HL-60 (cell line): ENCODE measurements at regions not wholly inside any gene's neighbourhood (a gene's known extent, or its start where the extent isn't known, plus 50 kb on each side); places are given as distances from the start of the nearest gene placed in this dataset.

ENCODE experiments used
- GABPA ChIP-seq: IDR thresholded peaks from 2 replicates; pipeline ENCODE4 v1.6.1; 2012; ENCODE audit warnings: low read depth
- POLR2AphosphoS5 ChIP-seq: IDR thresholded peaks from 2 replicates; pipeline ENCODE4 v1.6.1; 2012; ENCODE audit warnings: low read depth
- SPI1 ChIP-seq: IDR thresholded peaks from 2 replicates; pipeline ENCODE4 v1.6.1; 2012; ENCODE audit warnings: low read depth, mild to moderate bottlenecking, borderline replicate concordance
- TF ChIP-seq, protein P1 (sequence below): IDR thresholded peaks from one replicate; pipeline ENCODE4 v1.5.1; 2011; ENCODE audit warnings: low read length, control low read depth, inconsistent platforms; ENCODE audit not compliant: insufficient read depth
- TF ChIP-seq, protein P2 (sequence below): IDR thresholded peaks from 2 replicates; pipeline ENCODE4 v1.6.1; 2012; ENCODE audit warnings: low read depth; ENCODE audit not compliant: insufficient replicate concordance

DNA sequence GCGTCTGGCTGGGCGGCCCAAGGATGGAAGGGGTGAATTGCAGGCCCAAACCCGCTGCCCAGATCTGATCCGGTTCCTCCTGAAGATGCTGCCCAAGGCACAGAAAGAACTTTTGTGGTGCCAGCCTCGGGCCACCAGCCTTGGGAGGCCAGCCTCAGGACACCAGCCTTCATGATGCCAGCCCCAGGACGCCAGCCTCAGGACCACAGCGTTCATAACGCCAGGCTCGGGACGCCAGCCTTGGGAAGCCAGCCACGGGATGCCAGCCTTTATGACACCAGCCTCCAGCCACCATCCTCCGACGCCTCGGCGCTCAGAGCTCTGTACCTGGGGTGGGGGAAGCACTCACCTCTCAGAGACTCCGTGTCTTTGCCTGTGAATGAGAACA lies 107.8 kb downstream of the ADRA2C start:
- TF ChIP-seq, protein P1, sequence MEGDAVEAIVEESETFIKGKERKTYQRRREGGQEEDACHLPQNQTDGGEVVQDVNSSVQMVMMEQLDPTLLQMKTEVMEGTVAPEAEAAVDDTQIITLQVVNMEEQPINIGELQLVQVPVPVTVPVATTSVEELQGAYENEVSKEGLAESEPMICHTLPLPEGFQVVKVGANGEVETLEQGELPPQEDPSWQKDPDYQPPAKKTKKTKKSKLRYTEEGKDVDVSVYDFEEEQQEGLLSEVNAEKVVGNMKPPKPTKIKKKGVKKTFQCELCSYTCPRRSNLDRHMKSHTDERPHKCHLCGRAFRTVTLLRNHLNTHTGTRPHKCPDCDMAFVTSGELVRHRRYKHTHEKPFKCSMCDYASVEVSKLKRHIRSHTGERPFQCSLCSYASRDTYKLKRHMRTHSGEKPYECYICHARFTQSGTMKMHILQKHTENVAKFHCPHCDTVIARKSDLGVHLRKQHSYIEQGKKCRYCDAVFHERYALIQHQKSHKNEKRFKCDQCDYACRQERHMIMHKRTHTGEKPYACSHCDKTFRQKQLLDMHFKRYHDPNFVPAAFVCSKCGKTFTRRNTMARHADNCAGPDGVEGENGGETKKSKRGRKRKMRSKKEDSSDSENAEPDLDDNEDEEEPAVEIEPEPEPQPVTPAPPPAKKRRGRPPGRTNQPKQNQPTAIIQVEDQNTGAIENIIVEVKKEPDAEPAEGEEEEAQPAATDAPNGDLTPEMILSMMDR, result no peak
- no peak for TF ChIP-seq POLR2AphosphoS5
- TF ChIP-seq, protein P2, sequence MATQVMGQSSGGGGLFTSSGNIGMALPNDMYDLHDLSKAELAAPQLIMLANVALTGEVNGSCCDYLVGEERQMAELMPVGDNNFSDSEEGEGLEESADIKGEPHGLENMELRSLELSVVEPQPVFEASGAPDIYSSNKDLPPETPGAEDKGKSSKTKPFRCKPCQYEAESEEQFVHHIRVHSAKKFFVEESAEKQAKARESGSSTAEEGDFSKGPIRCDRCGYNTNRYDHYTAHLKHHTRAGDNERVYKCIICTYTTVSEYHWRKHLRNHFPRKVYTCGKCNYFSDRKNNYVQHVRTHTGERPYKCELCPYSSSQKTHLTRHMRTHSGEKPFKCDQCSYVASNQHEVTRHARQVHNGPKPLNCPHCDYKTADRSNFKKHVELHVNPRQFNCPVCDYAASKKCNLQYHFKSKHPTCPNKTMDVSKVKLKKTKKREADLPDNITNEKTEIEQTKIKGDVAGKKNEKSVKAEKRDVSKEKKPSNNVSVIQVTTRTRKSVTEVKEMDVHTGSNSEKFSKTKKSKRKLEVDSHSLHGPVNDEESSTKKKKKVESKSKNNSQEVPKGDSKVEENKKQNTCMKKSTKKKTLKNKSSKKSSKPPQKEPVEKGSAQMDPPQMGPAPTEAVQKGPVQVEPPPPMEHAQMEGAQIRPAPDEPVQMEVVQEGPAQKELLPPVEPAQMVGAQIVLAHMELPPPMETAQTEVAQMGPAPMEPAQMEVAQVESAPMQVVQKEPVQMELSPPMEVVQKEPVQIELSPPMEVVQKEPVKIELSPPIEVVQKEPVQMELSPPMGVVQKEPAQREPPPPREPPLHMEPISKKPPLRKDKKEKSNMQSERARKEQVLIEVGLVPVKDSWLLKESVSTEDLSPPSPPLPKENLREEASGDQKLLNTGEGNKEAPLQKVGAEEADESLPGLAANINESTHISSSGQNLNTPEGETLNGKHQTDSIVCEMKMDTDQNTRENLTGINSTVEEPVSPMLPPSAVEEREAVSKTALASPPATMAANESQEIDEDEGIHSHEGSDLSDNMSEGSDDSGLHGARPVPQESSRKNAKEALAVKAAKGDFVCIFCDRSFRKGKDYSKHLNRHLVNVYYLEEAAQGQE, result no peak
- TF ChIP-seq SPI1, result no peak
- no peak for TF ChIP-seq GABPA
